ENCODE measurements at regions not wholly inside any gene's neighbourhood (a gene's known extent, or its start where the extent isn't known, plus 50 kb on each side); places are given as distances from the start of the nearest gene placed in this dataset.
"Not testable (repeated sequence)": the region's sequence is repeated elsewhere in the genome, so short reads cannot be mapped to it uniquely, and the experiment has no call there.

GRCh38 chr3:197459571-197459970 lies 96.2 kb downstream of the BDH1 start:
- TF ChIP-seq CTCF (conservative IDR thresholded peaks at IDR 0.05; ENCODE audit: low read length); EZH2phosphoT487 (IDR thresholded peaks at IDR 0.05; ENCODE audit: borderline replicate concordance, low read depth, low read length): not testable (repeated sequence)
